H1 (cell line): ENCODE measurements at regions not wholly inside any gene's neighbourhood (a gene's known extent, or its start where the extent isn't known, plus 50 kb on each side); places are given as distances from the start of the nearest gene placed in this dataset.

ENCODE experiments used
- ATF3 ChIP-seq: IDR thresholded peaks from 2 replicates; pipeline ENCODE4 v1.6.1; 2011; ENCODE audit warnings: low read depth, mild to moderate bottlenecking, low read length; ENCODE audit not compliant: insufficient read depth
- CHD7 ChIP-seq: fragments of 300-600 bp; sonication (generic); IDR thresholded peaks from 2 replicates; pipeline ENCODE4 v1.7.1; 2012; ENCODE audit warnings: low read length, moderate library complexity, mild to moderate bottlenecking, inconsistent platforms; ENCODE audit not compliant: insufficient replicate concordance
- EP300 ChIP-seq, 2 experiments: IDR thresholded peaks; 1 replicate in 1 of 2; 2 replicates in 1 of 2; pipeline ENCODE4 v1.6.1; 2011 to 2012; ENCODE audit warnings: low read depth in 2 of 2, low read length in 2 of 2, mild to moderate bottlenecking in 2 of 2, borderline replicate concordance in 1 of 2, inconsistent platforms in 1 of 2, moderate library complexity in 1 of 2
- PHF8 ChIP-seq: fragments of 200-600 bp; sonication (generic); conservative IDR thresholded peaks from 2 replicates; pipeline ENCODE4 v1.7.1; 2012; ENCODE audit warnings: low read depth, mild to moderate bottlenecking, inconsistent platforms, low read length, moderate library complexity
- POLR2A ChIP-seq, 2 experiments: IDR thresholded peaks; 1 replicate in 1 of 2; 2 replicates in 1 of 2; pipeline ENCODE4 v1.6.1; 2011; ENCODE audit warnings: low read depth in 2 of 2, low read length in 2 of 2, mild to moderate bottlenecking in 2 of 2; ENCODE audit errors: control extremely low read depth in 1 of 2
- POU5F1 ChIP-seq: IDR thresholded peaks from 2 replicates; pipeline ENCODE4 v1.6.1; 2011; ENCODE audit warnings: low read depth, mild to moderate bottlenecking, low read length, moderate library complexity
- RXRA ChIP-seq: IDR thresholded peaks from 2 replicates; pipeline ENCODE4 v1.6.1; 2011; ENCODE audit warnings: low read depth, mild to moderate bottlenecking, low read length, moderate library complexity; ENCODE audit not compliant: insufficient read depth
- SIN3A ChIP-seq, 2 experiments: IDR thresholded peaks in 1 of 2; conservative IDR thresholded peaks in 1 of 2; 2 replicates each; pipeline ENCODE4 v1.6.1; 2011 to 2012; ENCODE audit warnings: low read length in 2 of 2, improper control_type of control experiment in 1 of 2, low read depth in 1 of 2, mild to moderate bottlenecking in 1 of 2
- SIRT6 ChIP-seq: IDR thresholded peaks from one replicate; pipeline ENCODE4 v1.7.1; 2012; ENCODE audit warnings: low read length, inconsistent platforms
- SRF ChIP-seq: IDR thresholded peaks from 2 replicates; pipeline ENCODE4 v1.6.1; 2011; ENCODE audit warnings: mild to moderate bottlenecking, low read depth, low read length, moderate library complexity
- TBP ChIP-seq: IDR thresholded peaks from 2 replicates; pipeline ENCODE4 v1.6.1; 2011; ENCODE audit warnings: low read depth, low read length, improper control_type of control experiment
- ZNF274 ChIP-seq: IDR thresholded peaks from 2 replicates; pipeline ENCODE4 v1.7.0; 2012; ENCODE audit warnings: low read length, borderline replicate concordance; ENCODE audit errors: extremely low read depth

GRCh38 chr5:124801551-124801950 lies 55.1 kb upstream of the ZNF608 start (continued):
- TF ChIP-seq CHD7 (no peak), ZNF274 (no peak), ATF3 (no peak), POU5F1 (no peak), POLR2A (IDR thresholded peaks at IDR 0.05; ENCODE audit: control extremely low read depth in 1 of 2, low read depth in 2 of 2, low read length in 2 of 2) (no peak), TBP (no peak), SIN3A (conservative IDR thresholded peaks at IDR 0.05 in 1 of 2, IDR thresholded peaks at IDR 0.05 in 1 of 2; ENCODE audit: low read depth in 1 of 2, low read length in 2 of 2) (no peak), RXRA (no peak), SRF (no peak), EP300 (IDR thresholded peaks at IDR 0.05; ENCODE audit: borderline replicate concordance in 1 of 2, low read depth in 2 of 2, low read length in 2 of 2) (no peak), PHF8 (no peak), SIRT6 (no peak)
